GM21825 (cell line): ENCODE measurements at regions not wholly inside any gene's neighbourhood (a gene's known extent, or its start where the extent isn't known, plus 50 kb on each side); places are given as distances from the start of the nearest gene placed in this dataset.

Experiments used
- ATAC-seq: cut with Tn5 transposase; IDR thresholded peaks from one replicate; pipeline ENCODE4 v1.9.1; 2021; ENCODE audit warnings: mild to moderate bottlenecking, moderate library complexity; ENCODE audit not compliant: unreplicated experiment

DNA sequence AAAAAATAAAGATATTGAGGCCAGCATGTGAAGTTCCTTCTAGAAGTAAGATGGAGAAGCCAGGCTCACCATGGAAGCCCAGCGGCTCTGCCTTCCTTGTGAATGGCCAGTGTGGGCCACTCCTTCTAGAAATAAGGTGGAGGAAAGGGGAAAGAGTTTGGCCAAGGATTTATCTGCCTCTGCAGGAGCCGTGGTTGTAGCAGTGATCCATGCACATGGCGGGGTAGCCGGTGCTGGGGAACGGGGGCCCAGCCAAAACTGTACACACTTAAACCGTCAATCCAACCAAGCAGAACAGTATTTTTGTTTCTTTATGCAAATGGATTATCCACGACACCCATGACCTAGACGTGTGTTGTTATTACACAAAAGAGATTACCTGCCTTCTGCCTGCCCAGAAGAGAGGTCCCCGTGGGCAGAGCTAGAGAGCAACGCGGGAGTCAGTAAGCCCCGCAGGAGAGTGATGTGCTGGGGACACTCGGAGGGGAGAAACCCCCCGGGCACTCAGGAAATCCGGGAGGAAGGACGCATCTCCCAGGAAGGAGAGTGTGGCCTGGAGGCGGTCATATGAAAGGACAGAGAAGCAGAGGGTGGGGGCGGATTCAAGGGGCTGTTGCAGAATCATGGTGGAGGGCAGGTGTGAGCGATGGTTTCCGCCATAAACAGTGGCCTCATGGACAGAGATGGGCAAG lies 218.4 kb upstream of the PPP2R2D start:
- no peak for ATAC-seq

DNA sequence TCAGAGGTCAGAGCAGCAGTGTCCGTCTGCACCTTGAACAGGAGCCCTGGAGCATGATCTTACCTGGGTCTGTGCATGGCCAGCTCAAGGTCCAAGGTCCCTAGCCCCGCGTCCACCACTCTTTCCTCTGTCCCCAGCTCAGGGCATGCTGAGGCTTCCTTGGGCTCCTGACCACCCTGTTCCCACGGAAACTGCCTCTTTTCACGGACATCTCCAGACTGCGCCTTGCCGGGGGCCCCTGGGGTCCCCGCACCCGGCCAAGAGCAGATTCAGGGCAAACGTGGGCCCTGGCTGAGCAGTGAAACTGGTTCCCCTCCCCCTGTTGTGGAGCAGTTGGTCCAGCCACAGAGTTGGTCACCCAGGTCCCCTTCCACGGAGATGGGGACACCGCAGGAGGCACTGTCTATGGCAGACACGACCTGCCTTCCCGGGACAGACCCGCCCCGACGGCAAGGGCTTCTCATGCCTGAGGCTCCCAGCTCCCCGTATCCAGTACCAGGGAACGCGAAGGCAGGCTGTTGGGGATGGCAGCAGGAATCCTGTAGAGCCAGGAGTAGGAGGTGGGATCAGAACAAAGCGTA lies 217.4 kb upstream of the PPP2R2D start:
- ATAC-seq: no peak

DNA sequence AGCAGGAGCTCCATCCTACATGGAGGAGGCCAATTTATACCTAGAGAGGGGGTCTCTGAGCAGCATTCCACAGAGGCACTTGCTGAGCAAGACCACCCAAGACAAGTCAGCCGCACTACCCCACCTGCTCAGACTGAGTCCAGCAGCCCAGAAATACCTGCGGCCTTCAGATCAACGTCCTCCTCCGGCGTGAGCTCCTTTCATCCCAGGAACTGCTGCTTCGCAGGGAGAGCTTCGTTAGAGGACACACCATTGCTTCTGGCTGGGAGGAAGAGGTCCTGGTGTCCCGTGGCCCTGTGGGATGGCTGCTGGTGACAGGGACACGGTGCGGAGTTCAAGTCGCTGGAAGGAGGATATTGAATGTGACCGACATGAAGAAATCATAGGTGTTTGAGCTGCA lies 216.9 kb upstream of the PPP2R2D start:
- ATAC-seq: no peak

DNA sequence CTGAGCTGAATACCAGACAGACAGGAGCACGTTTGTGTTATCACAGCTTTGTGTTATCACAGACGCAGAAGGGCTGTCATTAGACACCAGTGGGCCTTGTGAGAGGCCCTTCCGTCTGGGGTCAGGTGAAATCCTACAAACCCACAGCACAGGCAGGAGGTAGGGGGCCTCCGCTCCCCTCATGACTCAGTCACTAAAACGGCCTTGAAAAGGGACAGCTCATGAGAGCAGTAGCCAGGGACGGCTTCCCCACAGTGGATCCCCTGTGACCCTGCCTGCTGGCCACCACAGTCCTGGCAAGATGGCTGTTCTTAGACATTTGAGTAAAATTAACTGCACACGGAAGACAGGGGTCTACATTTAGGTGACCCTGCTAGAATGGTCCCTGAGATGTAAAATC lies 215.8 kb upstream of the PPP2R2D start:
- no peak for ATAC-seq

DNA sequence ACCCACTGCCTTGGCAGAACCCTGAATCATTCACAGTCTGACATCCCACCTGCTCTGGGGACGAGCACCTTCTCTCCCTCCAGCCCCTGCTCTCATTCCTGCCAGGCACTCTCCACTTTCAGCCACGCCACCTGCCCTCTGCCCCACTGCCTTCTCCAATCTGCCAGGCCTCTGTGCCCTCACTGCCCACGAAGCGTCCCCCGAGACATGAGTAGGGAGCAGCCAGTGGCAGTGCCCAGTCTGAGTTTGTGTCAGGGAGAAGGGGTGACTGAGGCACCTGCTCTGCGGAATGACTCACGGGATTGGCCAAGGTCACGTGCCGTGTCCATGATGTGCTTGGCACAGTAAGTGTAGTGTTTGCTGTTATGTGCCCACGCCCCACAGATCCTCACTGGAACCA lies 215.2 kb upstream of the PPP2R2D start:
- ATAC-seq: no peak

DNA sequence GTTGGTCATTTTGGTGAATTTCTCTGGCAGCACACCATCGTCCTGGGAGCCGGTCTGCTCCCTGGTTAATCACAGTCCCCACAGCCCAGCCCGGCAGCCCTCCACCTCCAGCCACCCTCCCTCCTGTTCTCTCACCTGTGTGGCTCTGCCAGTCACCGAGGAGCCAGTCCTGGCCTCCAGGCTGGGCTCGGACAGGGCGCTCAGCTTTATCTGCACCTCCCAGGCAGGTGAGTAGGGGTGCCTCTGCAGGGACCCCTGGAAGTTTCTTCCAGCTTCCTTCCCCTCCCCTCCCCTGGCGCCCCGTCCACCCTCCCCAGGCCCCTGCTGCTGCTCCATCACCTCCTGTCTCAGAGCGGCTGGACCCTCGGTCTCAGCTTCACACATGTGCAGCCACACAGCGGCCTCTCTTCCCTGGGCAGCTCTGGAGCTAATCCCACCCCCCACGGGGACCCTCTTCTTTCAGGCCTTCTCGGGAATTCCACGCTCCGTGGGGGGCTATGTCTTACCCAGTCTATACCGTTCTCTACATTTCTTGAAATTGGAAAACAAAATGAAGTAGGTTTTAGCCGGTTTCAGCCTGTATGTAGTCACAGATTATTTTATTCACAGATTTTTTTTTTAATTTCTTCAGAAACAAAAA lies 213.9 kb upstream of the PPP2R2D start:
- ATAC-seq: no peak

DNA sequence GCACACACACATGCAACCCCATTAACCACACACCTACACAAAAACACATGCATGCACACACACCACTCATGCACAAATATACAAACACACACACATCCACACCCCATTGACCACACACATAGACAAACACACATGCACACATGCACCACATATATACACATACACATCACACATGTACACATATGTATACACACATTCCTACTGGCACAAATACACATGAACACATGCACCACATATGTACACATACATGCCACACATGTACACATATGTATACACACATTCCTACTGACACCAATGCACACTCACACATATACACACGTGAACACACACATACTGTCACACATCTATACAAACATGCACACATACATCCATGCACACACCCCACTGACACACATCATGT lies 212.5 kb upstream of the PPP2R2D start:
- ATAC-seq: no peak

DNA sequence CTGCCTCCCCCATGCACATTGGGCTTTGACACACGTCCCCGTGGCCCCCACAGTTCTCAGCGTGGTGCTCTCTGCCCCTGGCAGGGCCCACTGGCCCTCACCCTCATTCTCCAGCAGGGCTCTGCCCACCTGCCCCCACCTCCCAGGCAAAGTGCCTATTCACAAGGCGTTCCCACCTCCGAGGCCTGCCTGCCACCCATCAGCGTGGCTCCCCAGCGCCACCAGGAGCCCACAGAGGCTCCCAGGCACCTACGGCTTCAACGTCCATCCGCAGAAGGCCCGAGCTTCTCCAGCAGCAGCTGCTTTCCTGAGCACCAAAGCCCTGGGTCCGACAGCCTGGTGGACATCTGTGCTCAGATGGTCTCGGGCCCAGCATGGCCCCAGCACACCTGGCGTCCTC lies 211.8 kb upstream of the PPP2R2D start:
- ATAC-seq: no peak

DNA sequence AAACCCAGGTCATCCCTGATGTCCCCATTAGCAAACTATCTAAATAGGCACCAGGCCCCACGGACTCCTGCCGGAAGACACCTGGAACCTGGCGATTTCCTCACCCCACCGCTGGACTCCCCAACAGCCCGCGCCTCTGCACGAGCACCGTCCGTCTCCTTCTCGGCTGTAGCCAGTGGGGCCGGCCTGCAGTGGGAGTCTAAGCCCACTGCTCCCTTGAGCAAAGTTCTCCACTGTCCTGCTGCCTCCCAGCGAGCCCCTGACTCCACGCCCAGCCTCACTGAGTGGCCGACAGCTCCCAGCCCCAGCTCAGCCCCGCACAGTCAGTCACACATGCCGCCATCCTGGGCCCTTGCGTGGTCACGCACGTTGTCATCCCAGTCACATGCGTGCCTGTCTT lies 211.3 kb upstream of the PPP2R2D start:
- no peak for ATAC-seq

DNA sequence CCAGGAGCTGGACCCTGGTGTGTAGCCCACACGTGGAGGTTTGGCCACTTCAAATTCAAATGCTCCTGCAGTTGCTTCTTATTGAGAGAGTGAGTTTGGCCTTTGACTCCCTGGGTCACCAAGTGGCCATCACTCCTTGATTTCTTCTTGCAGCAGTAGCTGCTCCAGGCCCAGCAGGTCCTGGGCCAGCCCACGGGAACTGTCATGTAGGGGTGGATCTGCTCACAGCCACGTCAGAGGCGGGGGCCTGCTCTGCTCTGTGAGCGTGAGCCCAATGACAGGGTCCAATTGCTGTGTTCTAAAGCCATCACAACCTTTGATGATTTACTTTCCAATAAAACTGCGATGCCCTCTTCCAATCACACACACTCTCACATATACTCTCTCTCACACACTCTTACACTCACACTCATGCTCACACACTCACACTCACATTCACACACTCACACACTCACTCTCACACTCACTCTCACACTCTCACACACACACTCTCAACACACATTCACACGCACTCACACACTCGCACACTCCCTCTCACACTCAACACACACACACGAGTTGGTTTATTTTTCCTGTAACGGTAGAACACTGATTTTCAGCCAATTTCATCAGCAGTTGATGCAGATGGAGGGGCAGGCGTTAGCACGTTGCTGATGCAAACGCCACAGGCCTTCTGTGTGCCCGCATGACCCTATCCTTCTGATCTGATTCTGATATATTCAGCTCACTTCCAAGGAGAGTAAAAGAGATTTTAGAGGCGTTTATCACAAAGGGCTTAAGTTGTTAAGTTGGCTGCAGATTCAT lies 210.7 kb upstream of the PPP2R2D start:
- ATAC-seq: no peak

DNA sequence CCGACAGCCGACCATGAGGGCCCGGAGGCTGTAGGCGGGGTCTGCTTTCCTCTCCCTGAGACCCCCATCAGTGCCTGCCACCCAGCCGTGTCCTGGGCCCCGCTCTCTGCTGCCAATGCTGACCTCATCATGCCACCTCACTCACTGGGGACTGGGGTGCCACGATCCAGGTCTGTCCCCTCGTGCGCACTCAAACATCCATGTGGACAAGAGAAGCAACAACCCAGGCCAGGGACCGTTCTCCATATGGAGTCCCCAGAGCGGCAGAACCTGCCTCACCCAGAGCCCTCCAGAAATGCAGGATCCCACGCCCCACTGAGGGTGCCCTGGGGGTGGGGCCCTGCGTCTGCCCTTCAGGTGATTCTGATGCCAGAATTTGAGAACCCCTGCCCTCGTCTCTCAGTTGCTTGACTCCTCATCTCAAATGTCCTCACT lies 210.0 kb upstream of the PPP2R2D start:
- ATAC-seq: no peak

DNA sequence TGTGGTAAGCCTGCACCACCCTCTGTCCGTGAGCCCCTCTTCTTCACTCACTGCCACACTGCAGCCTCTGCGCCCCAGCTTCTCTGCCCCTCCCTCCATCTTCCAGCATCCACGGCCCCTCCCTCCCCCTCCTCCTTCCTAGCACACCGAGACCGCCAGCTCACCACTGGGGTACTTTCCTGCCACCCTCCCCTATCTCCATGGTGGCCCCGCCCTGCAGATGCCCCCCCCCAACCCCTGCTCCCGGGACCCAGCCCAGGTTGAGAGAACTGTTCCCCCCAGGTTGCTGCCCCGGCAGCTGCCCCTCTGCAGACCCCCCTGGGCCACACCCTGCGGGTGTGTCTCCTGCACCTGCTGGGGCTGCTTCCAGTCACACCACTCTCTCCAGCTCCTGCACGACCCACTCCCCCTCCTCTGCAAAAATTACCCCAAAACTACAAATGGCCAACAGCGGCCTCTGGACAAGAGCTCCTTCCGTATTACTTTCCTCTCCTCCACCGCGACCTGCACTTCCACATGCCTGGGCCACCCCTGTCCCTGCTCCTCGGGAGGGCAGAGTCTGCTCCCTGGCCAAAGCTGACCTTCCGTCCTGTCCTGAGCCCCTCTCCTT lies 209.2 kb upstream of the PPP2R2D start:
- no peak for ATAC-seq

DNA sequence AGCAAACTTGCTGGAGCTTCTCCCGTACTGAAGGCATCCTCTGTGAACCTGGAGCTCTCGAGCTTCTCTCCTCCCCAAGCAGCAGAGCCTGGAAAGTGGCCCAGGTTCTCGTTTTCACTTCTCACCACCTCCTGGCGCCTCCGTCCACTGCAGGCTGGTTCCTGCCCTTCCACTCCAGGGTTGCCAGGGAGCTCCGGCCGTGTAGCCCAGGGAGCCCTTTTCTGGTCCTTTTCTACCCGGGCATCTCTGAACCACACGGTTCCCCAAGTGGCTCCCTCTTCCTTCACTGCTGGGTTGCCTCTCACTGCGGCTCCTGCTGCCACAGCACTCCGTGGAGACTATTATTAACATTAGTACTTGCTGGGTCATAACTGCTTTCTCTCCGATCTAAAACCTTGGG lies 208.6 kb upstream of the PPP2R2D start:
- no peak for ATAC-seq

DNA sequence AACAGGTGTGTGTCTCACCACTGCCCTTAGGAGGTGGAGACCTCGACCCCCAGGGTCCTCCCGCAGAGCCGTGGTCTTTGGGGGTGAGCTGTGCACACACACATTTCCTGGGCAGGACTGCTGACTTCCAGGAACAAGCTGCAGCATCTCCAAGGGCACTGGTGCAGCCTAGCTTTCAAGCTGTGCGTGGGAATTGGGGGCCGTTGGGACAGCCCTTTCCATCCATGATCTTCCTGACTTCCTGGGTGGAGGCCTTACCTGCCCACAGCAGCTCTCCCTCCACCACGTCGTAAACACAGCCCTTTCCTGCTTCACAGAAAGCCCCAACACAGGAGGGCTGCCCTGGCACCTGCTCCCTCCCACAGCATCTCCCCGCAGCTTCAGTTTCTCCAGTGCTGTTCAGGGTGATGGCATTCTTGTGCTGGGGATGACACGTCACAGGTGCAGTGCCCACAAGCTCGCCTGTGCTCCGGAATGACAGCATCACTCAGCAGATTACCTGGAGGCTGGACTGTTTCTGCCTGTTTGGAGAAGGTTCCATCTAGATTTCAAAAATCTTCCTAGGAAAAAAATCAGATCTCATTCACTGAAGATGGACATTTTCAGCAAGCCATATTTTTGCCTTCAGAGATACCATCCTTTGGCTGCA lies 208.0 kb upstream of the PPP2R2D start:
- no peak for ATAC-seq

DNA sequence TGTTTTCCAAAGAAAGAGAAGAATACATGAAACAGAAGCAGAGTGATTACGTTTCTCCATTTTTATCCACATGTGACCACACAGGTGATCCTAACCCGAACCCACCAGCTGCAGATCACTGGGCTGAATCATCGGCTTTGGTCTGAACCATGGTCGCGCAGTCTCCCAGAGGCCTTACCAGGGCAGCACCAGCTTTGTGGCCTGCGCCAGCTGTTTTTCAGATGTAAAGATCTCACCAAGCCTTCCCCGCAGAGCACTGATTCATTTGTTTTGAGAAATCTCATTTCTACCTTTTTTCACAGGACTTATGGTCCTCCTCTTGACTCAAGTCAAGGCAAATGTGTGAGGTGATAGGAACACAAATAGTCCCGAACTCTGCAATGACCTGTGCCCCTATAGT lies 207.0 kb upstream of the PPP2R2D start:
- no peak for ATAC-seq

DNA sequence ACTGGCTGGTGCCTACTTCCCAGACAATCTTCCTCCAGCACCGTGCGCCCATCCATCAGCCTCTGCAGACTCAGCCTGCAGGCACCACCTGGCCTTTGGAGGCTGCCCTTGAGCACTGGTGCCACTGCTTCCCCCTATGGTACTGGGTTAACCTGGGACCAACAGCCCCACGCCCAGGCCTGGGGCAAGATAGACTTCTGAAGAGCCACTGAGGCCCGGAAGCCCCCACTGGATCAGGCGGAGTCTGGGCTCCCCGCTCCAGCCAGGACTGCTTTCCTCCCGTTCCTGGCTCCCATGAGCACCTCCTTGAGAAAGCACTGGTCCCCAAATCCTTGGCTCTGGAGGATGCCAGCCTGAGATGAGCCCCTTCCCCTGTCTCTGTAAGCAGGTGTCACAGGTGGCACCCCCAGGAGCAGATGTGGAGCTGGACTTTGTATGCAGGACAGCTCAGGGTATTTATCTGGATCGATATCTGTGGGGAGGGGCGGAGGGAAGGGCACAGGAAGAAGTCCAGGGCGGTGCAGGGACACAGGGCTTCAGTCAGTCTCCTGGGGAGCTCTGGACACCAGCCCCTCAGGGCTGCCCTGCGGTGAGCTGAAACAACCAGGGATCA lies 206.5 kb upstream of the PPP2R2D start:
- no peak for ATAC-seq

DNA sequence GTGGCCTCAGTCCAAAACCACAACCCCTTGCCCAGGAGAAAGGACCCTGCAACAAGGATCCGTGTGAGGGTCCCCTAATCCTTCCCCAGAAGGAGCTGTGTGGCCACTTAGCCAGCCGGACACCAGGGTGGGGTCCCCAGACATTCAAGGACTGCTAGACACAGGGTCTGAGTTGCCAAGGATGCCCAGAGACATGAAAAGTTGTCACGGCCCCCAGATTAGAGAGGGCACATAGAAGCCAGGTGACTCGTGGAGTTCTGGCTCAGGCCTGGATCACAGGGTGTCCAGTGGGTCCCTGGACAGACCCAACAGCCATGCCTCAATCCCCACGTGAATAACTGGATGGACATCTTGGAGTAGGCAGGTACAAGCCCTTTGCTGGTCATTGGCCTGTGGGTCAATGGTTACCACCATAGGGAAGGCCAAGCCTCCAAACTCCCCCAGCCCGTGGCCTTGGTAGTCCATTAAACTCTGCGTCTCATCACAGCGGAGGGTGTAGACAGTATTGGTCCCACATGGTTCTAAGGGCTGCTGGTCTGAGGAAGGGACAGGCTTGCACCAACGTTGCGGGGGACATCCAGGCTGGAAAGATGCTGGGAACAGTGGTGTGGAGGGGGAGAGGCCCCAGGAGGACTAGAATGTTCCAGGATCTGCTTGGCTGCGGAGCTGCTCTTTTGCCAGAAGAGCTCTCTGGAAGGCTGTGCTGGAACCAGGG lies 205.9 kb upstream of the PPP2R2D start:
- ATAC-seq: no peak

DNA sequence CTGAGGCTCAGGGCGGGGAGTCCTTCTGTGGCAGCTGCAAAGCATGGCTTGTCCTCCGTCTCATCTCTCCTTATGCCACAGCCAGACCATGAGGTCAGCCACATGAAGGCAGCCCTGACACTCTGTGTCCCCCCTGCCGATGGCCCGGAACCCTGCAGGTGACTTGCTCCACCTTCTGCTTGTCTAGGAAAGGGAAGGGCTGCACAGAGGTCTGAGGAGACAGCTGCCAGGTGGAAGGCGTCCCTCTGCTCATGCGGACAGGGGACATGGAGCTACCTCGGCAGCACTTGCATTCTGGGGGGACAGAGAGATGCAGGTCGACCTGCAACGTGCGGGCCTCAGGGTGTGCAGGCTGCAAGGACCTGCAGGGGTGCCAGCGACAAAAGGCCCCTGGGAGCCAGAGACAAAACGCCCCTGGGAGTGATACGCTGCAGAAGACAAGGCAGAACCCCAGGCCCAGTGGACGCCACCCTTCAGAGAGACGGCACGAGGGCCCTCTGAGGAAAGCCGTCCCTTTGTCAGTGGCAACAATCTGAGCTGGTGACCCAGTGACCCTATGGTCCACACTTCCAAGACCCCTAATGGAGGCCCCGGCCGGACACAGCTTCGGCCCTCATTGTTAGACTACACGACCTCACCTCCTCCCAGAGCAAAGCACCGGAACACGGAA lies 205.2 kb upstream of the PPP2R2D start:
- no peak for ATAC-seq

DNA sequence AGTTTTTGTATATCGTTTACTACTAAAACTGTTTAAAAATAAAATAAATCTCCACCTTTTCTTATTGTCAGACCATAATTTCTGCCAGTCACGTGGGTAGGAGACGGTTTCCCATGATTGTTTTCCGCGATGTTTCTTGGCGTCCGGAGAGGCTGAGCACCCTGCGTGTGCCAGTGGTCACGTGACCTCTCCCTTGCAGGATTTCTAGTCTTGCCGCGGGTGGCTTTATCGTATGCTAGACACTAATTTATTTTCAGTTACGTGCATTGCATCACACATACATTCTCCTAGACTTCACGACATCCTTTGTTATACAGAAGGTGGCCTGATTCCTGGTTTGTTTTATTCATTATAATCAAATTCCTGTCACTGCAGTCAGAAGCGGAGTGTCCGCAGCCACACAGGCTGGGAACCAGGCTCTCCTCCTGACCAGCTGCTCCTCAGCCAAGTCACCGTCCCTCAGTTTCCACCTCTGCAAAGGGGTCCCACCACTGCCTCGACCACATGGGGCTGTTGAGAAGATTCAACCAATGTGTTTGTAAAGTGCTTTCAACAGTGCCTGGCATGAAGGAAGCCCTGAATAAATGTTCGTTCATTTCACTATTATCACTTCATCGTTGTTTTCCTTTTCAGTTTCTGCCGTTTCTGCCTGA lies 203.2 kb upstream of the PPP2R2D start:
- ATAC-seq: no peak
